Astrocyte (in vitro differentiated cells and primary cell): ENCODE measurements at regions not wholly inside any gene's neighbourhood (a gene's known extent, or its start where the extent isn't known, plus 50 kb on each side); places are given as distances from the start of the nearest gene placed in this dataset.
"Not testable (repeated sequence)": the region's sequence is repeated elsewhere in the genome, so short reads cannot be mapped to it uniquely, and the experiment has no call there.

ENCODE experiments used
- DNase-seq: peaks from one replicate; pipeline ENCODE4 v3.0.0-alpha.2; 2010; ENCODE audit warnings: low read depth
- FAIRE-seq: peaks from 2 replicates; lab custom pipeline; 2011; peaks lifted over from hg19 to GRCh38; lab: Jason Lieb, UNC
- H2AFZ ChIP-seq: 2 replicates; pipeline ENCODE4 v1.6.0; 2012; ENCODE audit warnings: low read depth, low read length, inconsistent platforms
- H3K27ac ChIP-seq: 2 replicates; pipeline ENCODE4 v1.5.1; 2011; ENCODE audit warnings: low read depth, low read length, inconsistent platforms
- H3K27me3 ChIP-seq: 2 replicates; pipeline ENCODE4 v1.6.0; 2011; ENCODE audit warnings: low read length, inconsistent platforms; ENCODE audit not compliant: insufficient read depth
- H3K36me3 ChIP-seq: 2 replicates; pipeline ENCODE4 v1.5.1; 2011; ENCODE audit warnings: low read length, inconsistent platforms; ENCODE audit not compliant: insufficient read depth
- H3K4me1 ChIP-seq: 2 replicates; pipeline ENCODE4 v1.5.1; 2011; ENCODE audit warnings: low read length, inconsistent platforms; ENCODE audit not compliant: insufficient read depth
- H3K4me2 ChIP-seq: 2 replicates; pipeline ENCODE4 v1.6.0; 2012; ENCODE audit warnings: low read length, inconsistent platforms
- H3K4me3 ChIP-seq: 2 replicates; pipeline ENCODE4 v1.5.1; 2011; ENCODE audit warnings: low read depth, mild to moderate bottlenecking, low read length, inconsistent platforms; ENCODE audit not compliant: insufficient read depth
- H3K79me2 ChIP-seq: 2 replicates; pipeline ENCODE4 v1.6.0; 2012; ENCODE audit warnings: mild to moderate bottlenecking, low read length, inconsistent platforms; ENCODE audit not compliant: insufficient read depth
- H3K9ac ChIP-seq: 2 replicates; pipeline ENCODE4 v1.6.0; 2012; ENCODE audit warnings: mild to moderate bottlenecking, low read length, inconsistent platforms
- H3K9me3 ChIP-seq: 2 replicates; pipeline ENCODE4 v1.5.1; 2012; ENCODE audit warnings: low read depth, mild to moderate bottlenecking, low read length, inconsistent platforms; ENCODE audit not compliant: insufficient read depth
- H4K20me1 ChIP-seq: 2 replicates; pipeline ENCODE4 v1.6.0; 2012; ENCODE audit warnings: low read length, inconsistent platforms; ENCODE audit not compliant: insufficient read depth
- H3K27ac Mint-ChIP-seq: one replicate; pipeline ENCODE4 v1.8.0; 2021; ENCODE audit warnings: mild to moderate bottlenecking, mixed read lengths; ENCODE audit not compliant: unreplicated experiment
- H3K27me3 Mint-ChIP-seq: one replicate; pipeline ENCODE4 v1.8.0; 2021; ENCODE audit warnings: low read depth, mixed read lengths; ENCODE audit not compliant: unreplicated experiment
- H3K36me3 Mint-ChIP-seq: one replicate; pipeline ENCODE4 v1.8.0; 2021; ENCODE audit warnings: low read depth, mixed read lengths; ENCODE audit not compliant: unreplicated experiment
- H3K4me1 Mint-ChIP-seq: one replicate; pipeline ENCODE4 v1.8.0; 2021; ENCODE audit warnings: low read depth, mixed read lengths; ENCODE audit not compliant: unreplicated experiment
- H3K4me3 Mint-ChIP-seq: one replicate; pipeline ENCODE4 v1.8.0; 2021; ENCODE audit warnings: mild to moderate bottlenecking, moderate library complexity, mixed read lengths; ENCODE audit not compliant: unreplicated experiment
- H3K9me3 Mint-ChIP-seq: one replicate; pipeline ENCODE4 v1.8.0; 2021; ENCODE audit warnings: mild to moderate bottlenecking, mixed read lengths; ENCODE audit not compliant: unreplicated experiment
- EZH2 ChIP-seq: IDR thresholded peaks from 2 replicates; pipeline ENCODE4 v1.6.1; 2012; ENCODE audit warnings: mild to moderate bottlenecking, low read length, inconsistent platforms; ENCODE audit not compliant: insufficient read depth
- TF ChIP-seq, protein P1 (sequence below): IDR thresholded peaks from 2 replicates; pipeline ENCODE4 v1.5.1; 2011; ENCODE audit warnings: low read depth, mild to moderate bottlenecking, inconsistent platforms, low read length, moderate library complexity; ENCODE audit not compliant: insufficient read depth

DNA sequence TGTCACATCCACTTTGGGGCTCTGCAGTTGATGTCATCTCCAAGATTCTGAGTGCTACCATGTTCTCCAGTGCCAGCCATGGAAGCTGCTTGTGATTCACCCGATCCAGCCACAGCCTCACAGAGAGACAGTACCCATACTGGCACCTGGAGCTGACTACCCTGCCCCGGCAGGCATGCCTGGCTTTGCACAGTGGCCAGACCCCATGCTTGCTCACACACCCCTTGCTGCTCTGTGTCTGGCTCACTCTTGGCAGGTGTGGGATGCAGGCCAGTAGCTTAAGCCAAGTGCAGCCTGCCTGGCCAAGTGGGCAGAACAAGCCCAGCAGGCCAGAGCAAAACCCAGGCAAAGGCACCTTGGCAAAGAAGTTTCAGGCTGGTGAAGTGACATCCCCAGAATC is 828.4 kb upstream of the VRK2 start:
- H3K27me3 Mint-ChIP-seq: no peaks in the 10 kb centered on the region
- Histone ChIP-seq H3K4me1 (no peaks in the 10 kb centered on the region), H3K36me3 (no peaks in the 10 kb centered on the region), H3K9me3 (peaks cover 10% of the 10 kb centered on the region), H3K79me2 (no peaks in the 10 kb centered on the region), H3K9ac (no peak overlapping the region), H2AFZ (no peak overlapping the region), H3K27ac (no peak overlapping the region), H4K20me1 (no peaks in the 10 kb centered on the region), H3K4me2 (no peak overlapping the region), H3K4me3 (no peak overlapping the region), H3K27me3 (no peaks in the 10 kb centered on the region)
- TF ChIP-seq, protein P1, sequence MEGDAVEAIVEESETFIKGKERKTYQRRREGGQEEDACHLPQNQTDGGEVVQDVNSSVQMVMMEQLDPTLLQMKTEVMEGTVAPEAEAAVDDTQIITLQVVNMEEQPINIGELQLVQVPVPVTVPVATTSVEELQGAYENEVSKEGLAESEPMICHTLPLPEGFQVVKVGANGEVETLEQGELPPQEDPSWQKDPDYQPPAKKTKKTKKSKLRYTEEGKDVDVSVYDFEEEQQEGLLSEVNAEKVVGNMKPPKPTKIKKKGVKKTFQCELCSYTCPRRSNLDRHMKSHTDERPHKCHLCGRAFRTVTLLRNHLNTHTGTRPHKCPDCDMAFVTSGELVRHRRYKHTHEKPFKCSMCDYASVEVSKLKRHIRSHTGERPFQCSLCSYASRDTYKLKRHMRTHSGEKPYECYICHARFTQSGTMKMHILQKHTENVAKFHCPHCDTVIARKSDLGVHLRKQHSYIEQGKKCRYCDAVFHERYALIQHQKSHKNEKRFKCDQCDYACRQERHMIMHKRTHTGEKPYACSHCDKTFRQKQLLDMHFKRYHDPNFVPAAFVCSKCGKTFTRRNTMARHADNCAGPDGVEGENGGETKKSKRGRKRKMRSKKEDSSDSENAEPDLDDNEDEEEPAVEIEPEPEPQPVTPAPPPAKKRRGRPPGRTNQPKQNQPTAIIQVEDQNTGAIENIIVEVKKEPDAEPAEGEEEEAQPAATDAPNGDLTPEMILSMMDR: no peak
- TF ChIP-seq EZH2: no peak
- no peaks in the 10 kb centered on the region for H3K36me3 Mint-ChIP-seq
- peaks cover 20% of the 10 kb centered on the region for H3K9me3 Mint-ChIP-seq
- H3K4me3 Mint-ChIP-seq: no peak overlapping the region
- H3K4me1 Mint-ChIP-seq: no peaks in the 10 kb centered on the region
- DNase-seq (no peak), FAIRE-seq (no peak)
- no peak overlapping the region for H3K27ac Mint-ChIP-seq

DNA sequence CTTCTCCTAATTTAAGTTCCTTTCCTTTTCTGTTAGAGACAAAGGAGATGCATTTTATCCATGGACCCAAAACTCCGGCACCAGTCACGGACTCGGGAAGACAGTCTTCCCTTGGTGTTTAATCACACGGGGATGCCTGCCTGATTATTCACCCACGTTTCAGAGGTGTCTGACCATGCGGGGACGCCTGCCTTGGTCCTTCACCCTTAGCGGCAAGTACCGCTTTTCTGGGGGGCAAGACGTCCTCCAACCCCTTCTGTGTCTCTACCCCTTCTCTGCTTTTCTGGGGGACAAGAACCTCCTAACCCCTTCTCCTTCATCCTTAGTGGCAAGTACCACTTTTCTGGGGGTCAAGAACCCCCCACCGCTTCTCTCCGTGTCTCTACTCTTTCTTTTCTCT is 816.9 kb upstream of the VRK2 start:
- H3K36me3 ChIP-seq, H3K9me3 ChIP-seq, H3K27me3 ChIP-seq, H2AFZ ChIP-seq, H3K4me3 Mint-ChIP-seq, H3K36me3 Mint-ChIP-seq, H3K4me2 ChIP-seq, H3K9ac ChIP-seq, H3K27ac Mint-ChIP-seq, H3K4me3 ChIP-seq, H3K79me2 ChIP-seq, H3K27ac ChIP-seq, H3K4me1 Mint-ChIP-seq, H3K9me3 Mint-ChIP-seq, DNase-seq, H4K20me1 ChIP-seq, H3K27me3 Mint-ChIP-seq, H3K4me1 ChIP-seq, FAIRE-seq: not testable (repeated sequence)

DNA sequence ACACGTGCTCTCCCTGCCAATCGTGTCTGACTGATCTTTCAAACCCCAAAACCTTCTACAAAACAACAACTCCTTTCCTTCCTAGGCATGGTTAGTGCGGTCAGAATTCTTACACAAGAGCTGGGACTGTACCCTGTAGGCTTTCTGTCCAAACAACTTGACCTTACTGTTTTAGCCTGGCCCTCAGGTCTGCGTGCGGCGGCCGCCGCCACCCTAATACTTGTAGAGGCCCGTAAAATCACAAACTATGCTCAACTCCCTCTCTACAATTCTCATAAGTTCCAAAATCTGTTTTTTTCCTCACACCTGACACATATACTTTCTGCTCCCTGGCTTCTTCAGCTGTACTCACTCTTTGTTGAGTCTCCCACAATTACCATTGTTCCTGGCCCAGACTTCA is 814.3 kb upstream of the VRK2 start:
- H3K79me2 ChIP-seq, H3K4me1 Mint-ChIP-seq, H3K36me3 ChIP-seq, H3K9me3 ChIP-seq, H3K4me2 ChIP-seq, H3K4me3 Mint-ChIP-seq, DNase-seq, H3K9ac ChIP-seq, H3K9me3 Mint-ChIP-seq, H4K20me1 ChIP-seq, H3K27me3 ChIP-seq, H3K36me3 Mint-ChIP-seq, H3K27ac Mint-ChIP-seq, H2AFZ ChIP-seq, H3K27ac ChIP-seq, FAIRE-seq, H3K27me3 Mint-ChIP-seq, H3K4me3 ChIP-seq, H3K4me1 ChIP-seq: not testable (repeated sequence)

DNA sequence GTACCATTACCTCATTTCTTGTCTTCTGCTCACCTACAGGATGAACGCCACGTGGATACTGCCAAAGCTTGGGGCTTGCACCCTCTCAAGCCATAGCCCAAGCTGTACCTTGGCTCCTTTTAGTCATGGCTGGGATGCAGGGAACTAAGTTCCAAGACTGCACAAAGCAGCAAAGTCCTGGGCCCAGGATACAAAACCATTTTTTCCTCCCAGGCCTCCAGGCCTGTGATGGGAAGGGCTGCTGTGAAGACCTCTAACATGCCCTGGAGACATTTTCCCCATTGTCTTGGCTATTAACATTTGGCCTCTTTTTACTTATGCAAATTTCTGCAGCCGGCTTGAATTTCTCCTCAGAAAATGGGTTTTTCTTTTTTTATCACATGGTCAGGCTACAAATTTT is 795.1 kb upstream of the VRK2 start:
- not testable (repeated sequence) for H3K9me3 ChIP-seq, H3K4me2 ChIP-seq, H3K27me3 ChIP-seq, H3K4me1 Mint-ChIP-seq, H3K36me3 Mint-ChIP-seq, H3K4me3 Mint-ChIP-seq, DNase-seq, H3K27me3 Mint-ChIP-seq, H3K4me3 ChIP-seq, FAIRE-seq, H2AFZ ChIP-seq, H3K27ac ChIP-seq, H3K9me3 Mint-ChIP-seq, H4K20me1 ChIP-seq, H3K27ac Mint-ChIP-seq, H3K79me2 ChIP-seq, H3K4me1 ChIP-seq, H3K36me3 ChIP-seq, H3K9ac ChIP-seq

DNA sequence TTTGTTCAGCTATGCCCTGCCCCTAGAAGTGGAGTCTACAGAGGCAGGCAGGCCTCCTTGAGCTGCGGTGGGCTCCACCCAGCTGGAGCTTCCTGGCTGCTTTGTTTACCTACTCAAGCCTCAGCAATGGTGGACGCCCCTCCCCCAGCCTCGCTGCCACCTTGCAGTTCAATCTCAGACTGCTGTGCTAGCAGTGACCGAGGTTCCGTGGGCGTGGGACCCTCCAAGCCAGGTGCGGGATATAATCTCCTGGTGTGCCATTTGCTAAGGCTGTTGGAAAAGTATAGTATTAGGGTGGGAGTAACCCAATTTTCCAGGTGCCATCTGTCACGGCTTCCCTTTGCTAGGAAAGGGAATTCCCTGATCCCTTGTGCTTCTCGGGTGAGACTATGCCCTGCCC is 770.2 kb upstream of the VRK2 start:
- H4K20me1 ChIP-seq, H3K4me1 ChIP-seq, H3K9me3 Mint-ChIP-seq, H3K27ac ChIP-seq, H3K27me3 Mint-ChIP-seq, H3K4me3 Mint-ChIP-seq, H3K36me3 ChIP-seq, H3K4me2 ChIP-seq, H3K27me3 ChIP-seq, H3K27ac Mint-ChIP-seq, H3K4me3 ChIP-seq, FAIRE-seq, H3K9ac ChIP-seq, DNase-seq, H3K9me3 ChIP-seq, H3K36me3 Mint-ChIP-seq, H2AFZ ChIP-seq, H3K4me1 Mint-ChIP-seq, H3K79me2 ChIP-seq: not testable (repeated sequence)
